ENCODE measurements at regions not wholly inside any gene's neighbourhood (a gene's known extent, or its start where the extent isn't known, plus 50 kb on each side); places are given as distances from the start of the nearest gene placed in this dataset.
A peak's percentile ranks its signal among the peaks of the same experiment; 100 is the strongest.

GRCh38 chr15:62622775-62623174 lies 419.8 kb upstream of the TPM1 start:
- Mint-ChIP-seq H3K27me3 (no peaks in the 10 kb centered on the region), H3K4me3 (no peak overlapping the region), H3K27ac (no peak overlapping the region), H3K4me1 (peaks cover 9% of the 10 kb centered on the region), H3K9me3 (ENCODE audit: insufficient read depth) (no peaks in the 10 kb centered on the region)
- CTCF ChIA-PET, result no interaction called here
- POLR2A ChIA-PET, result no interaction called here
- ATAC-seq (ENCODE audit: low read depth) (no peak), DNase-seq (no peak)
- intact Hi-C loops (cut with micrococcal nuclease), result no loop called here
- no peak overlapping the region for H3K4me2 ChIP-seq (replicated peaks; ENCODE audit: low read depth, low read length, poor library complexity, severe bottlenecking)
- peaks cover 5 to 8% of the 10 kb centered on the region in 2 donors for H3K4me1 ChIP-seq (ENCODE audit: control insufficient read depth in 2 of 2, insufficient read depth in 2 of 2, low read length in 2 of 2)
- H3K27ac ChIP-seq (ENCODE audit: low read length in 2 of 2), result no peak overlapping the region
- H4K20me1 ChIP-seq (ENCODE audit: control insufficient read depth, insufficient read depth, low read length, poor library complexity, severe bottlenecking), result no peaks in the 10 kb centered on the region
- WGBS (ENCODE audit: insufficient coverage), result 97% methylated on average over 2 of the region's 4 CpGs
- no peak overlapping the region for H3K4me3 ChIP-seq (ENCODE audit: control extremely low read depth in 1 of 5, extremely low read depth in 1 of 5, insufficient read depth in 1 of 5, low read depth in 2 of 5, low read length in 4 of 5)
- TF ChIP-seq EZH2 (IDR thresholded peaks at IDR 0.05; ENCODE audit: borderline replicate concordance, insufficient read depth, low read depth, low read length, poor library complexity, severe bottlenecking), result no peak
- TF ChIP-seq, protein P1, sequence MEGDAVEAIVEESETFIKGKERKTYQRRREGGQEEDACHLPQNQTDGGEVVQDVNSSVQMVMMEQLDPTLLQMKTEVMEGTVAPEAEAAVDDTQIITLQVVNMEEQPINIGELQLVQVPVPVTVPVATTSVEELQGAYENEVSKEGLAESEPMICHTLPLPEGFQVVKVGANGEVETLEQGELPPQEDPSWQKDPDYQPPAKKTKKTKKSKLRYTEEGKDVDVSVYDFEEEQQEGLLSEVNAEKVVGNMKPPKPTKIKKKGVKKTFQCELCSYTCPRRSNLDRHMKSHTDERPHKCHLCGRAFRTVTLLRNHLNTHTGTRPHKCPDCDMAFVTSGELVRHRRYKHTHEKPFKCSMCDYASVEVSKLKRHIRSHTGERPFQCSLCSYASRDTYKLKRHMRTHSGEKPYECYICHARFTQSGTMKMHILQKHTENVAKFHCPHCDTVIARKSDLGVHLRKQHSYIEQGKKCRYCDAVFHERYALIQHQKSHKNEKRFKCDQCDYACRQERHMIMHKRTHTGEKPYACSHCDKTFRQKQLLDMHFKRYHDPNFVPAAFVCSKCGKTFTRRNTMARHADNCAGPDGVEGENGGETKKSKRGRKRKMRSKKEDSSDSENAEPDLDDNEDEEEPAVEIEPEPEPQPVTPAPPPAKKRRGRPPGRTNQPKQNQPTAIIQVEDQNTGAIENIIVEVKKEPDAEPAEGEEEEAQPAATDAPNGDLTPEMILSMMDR (IDR thresholded peaks at IDR 0.05), result no peak
- H3K9ac ChIP-seq (ENCODE audit: low read length), result no peak overlapping the region
- H3K79me2 ChIP-seq (ENCODE audit: control insufficient read depth, insufficient read depth, low read length), result no peaks in the 10 kb centered on the region
- H3K27me3 ChIP-seq (replicated peaks in 1 of 4; ENCODE audit: control extremely low read depth in 1 of 4, control insufficient read depth in 3 of 4, insufficient read depth in 4 of 4, low read length in 3 of 4), result no peaks in the 10 kb centered on the region
- no peaks in the 10 kb centered on the region for H3K36me3 ChIP-seq (replicated peaks in 1 of 2; ENCODE audit: control extremely low read depth in 1 of 2, control insufficient read depth in 1 of 2, extremely low read depth in 1 of 2, insufficient read depth in 2 of 2, low read length in 1 of 2)
- H2AFZ ChIP-seq (ENCODE audit: insufficient read depth, low read depth, low read length, poor library complexity, severe bottlenecking), result no peak overlapping the region
- no peaks in the 10 kb centered on the region for H3K9me3 ChIP-seq (ENCODE audit: control extremely low read depth in 1 of 3, control insufficient read depth in 2 of 3, insufficient read depth in 1 of 3, low read length in 2 of 3)

GRCh38 chr15:62624547-62625378 lies 417.8 kb upstream of the TPM1 start:
- DNase-seq, result no peak
- Histone ChIP-seq H3K4me1 (ENCODE audit: control insufficient read depth in 2 of 2, insufficient read depth in 2 of 2, low read length in 2 of 2) (peaks cover 5 to 8% of the 10 kb centered on the region in 2 donors), H4K20me1 (ENCODE audit: control insufficient read depth, insufficient read depth, low read length, poor library complexity, severe bottlenecking) (no peaks in the 10 kb centered on the region), H3K27me3 (replicated peaks in 1 of 4; ENCODE audit: control extremely low read depth in 1 of 4, control insufficient read depth in 3 of 4, insufficient read depth in 4 of 4, low read length in 3 of 4) (no peaks in the 10 kb centered on the region), H3K79me2 (ENCODE audit: control insufficient read depth, insufficient read depth, low read length) (no peaks in the 10 kb centered on the region), H3K4me2 (replicated peaks; ENCODE audit: low read depth, low read length, poor library complexity, severe bottlenecking) (peak overlapping the region; percentile 29), H3K36me3 (replicated peaks in 1 of 2; ENCODE audit: control extremely low read depth in 1 of 2, control insufficient read depth in 1 of 2, extremely low read depth in 1 of 2, insufficient read depth in 2 of 2, low read length in 1 of 2) (no peaks in the 10 kb centered on the region), H3K27ac (ENCODE audit: low read length in 2 of 2) (no peak overlapping the region), H3K9ac (ENCODE audit: low read length) (no peak overlapping the region), H2AFZ (ENCODE audit: insufficient read depth, low read depth, low read length, poor library complexity, severe bottlenecking) (peak overlapping the region; percentile 6), H3K9me3 (ENCODE audit: control extremely low read depth in 1 of 3, control insufficient read depth in 2 of 3, insufficient read depth in 1 of 3, low read length in 2 of 3) (no peaks in the 10 kb centered on the region), H3K4me3 (ENCODE audit: control extremely low read depth in 1 of 5, extremely low read depth in 1 of 5, insufficient read depth in 1 of 5, low read depth in 2 of 5, low read length in 4 of 5) (no peak overlapping the region)
- intact Hi-C loops (cut with micrococcal nuclease), result no loop called here
- no peaks in the 10 kb centered on the region for H3K27me3 Mint-ChIP-seq
- no peak overlapping the region for H3K27ac Mint-ChIP-seq
- CTCF ChIA-PET, result interaction anchor here (1.1 kb wide), 1 partner anchor 10 kb away, joined by 3 read pairs; no protein-coding TSS in a partner anchor
- peaks cover 9% of the 10 kb centered on the region for H3K4me1 Mint-ChIP-seq
- POLR2A ChIA-PET, result no interaction called here
- TF ChIP-seq, protein P1 (IDR thresholded peaks at IDR 0.05), result no peak
- TF ChIP-seq EZH2 (IDR thresholded peaks at IDR 0.05; ENCODE audit: borderline replicate concordance, insufficient read depth, low read depth, low read length, poor library complexity, severe bottlenecking), result no peak
- no peak for ATAC-seq (ENCODE audit: low read depth)
- 37% methylated on average over 3 of the region's 7 CpGs for WGBS (ENCODE audit: insufficient coverage)
- no peaks in the 10 kb centered on the region for H3K9me3 Mint-ChIP-seq (ENCODE audit: insufficient read depth)
- H3K4me3 Mint-ChIP-seq, result no peak overlapping the region

All from B cell (primary cell).